ENCODE measurements at regions not wholly inside any gene's neighbourhood (a gene's known extent, or its start where the extent isn't known, plus 50 kb on each side); places are given as distances from the start of the nearest gene placed in this dataset.

DNA sequence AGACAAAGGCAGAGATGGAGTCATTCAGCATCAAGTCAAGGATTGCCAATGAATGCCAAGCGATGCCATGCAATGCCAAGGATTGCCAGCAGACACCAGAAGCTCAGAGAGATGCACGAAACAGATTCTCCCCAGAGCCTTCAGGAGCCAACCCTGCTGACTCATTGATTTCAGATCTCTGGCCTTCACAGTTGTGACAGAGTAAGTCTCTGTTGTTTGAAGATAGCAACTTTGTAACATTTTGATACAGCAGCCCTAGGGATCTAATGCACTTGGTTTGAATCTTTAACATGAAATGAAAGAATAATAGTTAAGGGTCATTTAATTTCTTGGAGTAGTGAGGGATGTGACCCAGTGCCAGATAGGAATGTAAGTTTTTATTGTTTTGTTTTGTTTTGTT lies 287.4 kb upstream of the RUNX1 start:
- Histone ChIP-seq H3K36me3 (ENCODE audit: control insufficient read depth in 1 of 2, insufficient read depth in 2 of 2, low read length in 2 of 2) (no peaks in the 10 kb centered on the region), H3K4me3 (ENCODE audit: low read depth in 1 of 2, low read length in 2 of 2) (no peak overlapping the region), H3K9me3 (ENCODE audit: control insufficient read depth in 1 of 2, low read length in 2 of 2) (no peaks in the 10 kb centered on the region), H3K27ac (ENCODE audit: low read length) (no peak overlapping the region), H3K27me3 (ENCODE audit: low read depth, low read length) (no peaks in the 10 kb centered on the region), H3K4me1 (ENCODE audit: control insufficient read depth in 1 of 2, insufficient read depth in 2 of 2, low read length in 2 of 2) (no peaks in the 10 kb centered on the region)

DNA sequence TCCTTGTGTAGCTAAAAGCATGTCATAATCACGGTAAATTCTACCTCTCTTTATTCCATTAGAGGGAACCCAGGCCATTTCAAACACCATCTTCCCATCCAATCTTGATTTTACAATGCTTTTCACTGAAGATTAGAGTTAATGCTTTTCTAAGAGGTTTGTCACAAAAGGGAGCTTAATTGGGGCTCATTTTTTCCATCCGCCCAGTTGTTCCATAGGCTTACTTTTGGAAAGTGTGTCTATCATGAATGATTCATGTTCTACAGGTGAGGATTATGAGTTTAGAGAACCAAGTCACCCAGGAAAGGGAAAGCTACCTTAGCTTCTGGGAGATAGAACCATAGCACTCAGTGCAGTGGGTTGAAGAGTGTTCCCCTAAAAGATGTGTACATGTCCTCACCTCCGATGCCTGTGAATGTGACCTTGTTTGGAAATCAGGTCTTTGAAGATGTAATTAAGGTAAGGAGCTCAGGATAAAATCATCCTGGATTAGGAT lies 286.9 kb upstream of the RUNX1 start:
- H3K4me1 ChIP-seq (ENCODE audit: control insufficient read depth in 1 of 2, insufficient read depth in 2 of 2, low read length in 2 of 2), result no peaks in the 10 kb centered on the region
- no peak overlapping the region for H3K27ac ChIP-seq (ENCODE audit: low read length)
- no peaks in the 10 kb centered on the region for H3K36me3 ChIP-seq (ENCODE audit: control insufficient read depth in 1 of 2, insufficient read depth in 2 of 2, low read length in 2 of 2)
- H3K27me3 ChIP-seq (ENCODE audit: low read depth, low read length), result no peaks in the 10 kb centered on the region
- H3K4me3 ChIP-seq (ENCODE audit: low read depth in 1 of 2, low read length in 2 of 2), result no peak overlapping the region
- no peaks in the 10 kb centered on the region for H3K9me3 ChIP-seq (ENCODE audit: control insufficient read depth in 1 of 2, low read length in 2 of 2)

DNA sequence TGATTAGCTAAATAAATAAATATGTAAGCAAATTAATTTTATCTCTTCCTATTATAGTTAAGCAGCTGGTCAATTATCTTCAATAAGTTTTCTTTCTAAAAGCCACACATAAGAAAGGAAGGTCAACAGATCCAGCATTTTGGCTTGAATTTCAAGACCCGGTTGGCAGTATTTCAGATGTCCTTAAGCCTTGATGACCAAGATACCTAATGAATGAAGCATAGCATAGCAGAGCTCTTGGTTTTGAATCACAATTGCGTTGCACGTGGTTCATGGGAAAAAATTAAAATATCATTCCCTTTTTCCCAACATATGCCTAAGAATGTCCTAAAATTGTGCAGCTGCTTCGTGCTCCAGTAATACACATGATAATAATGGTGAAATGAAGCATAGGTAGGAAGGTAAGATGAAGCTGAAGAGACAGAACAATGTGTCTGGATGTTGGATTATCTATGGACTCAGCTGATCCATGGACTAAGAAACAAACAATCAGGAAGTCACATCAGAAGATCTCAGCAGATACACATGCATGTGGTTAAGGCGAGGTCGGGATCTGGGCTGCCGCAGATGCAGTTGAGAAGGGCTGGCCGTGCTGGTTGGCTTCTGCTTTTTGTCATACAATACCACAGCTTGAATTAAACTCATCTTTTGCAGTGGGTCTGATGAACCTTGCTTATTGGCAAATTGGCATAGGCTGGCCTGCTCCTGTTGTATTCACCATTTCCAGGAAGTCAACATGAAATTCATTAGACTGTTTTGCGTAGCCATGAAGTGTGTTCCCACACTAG lies 284.9 kb upstream of the RUNX1 start:
- Histone ChIP-seq H3K4me1 (ENCODE audit: control insufficient read depth in 1 of 2, insufficient read depth in 2 of 2, low read length in 2 of 2) (no peaks in the 10 kb centered on the region), H3K9me3 (ENCODE audit: control insufficient read depth in 1 of 2, low read length in 2 of 2) (no peaks in the 10 kb centered on the region), H3K27ac (ENCODE audit: low read length) (no peak overlapping the region), H3K4me3 (ENCODE audit: low read depth in 1 of 2, low read length in 2 of 2) (no peak overlapping the region), H3K27me3 (ENCODE audit: low read depth, low read length) (no peaks in the 10 kb centered on the region), H3K36me3 (ENCODE audit: control insufficient read depth in 1 of 2, insufficient read depth in 2 of 2, low read length in 2 of 2) (no peaks in the 10 kb centered on the region)

DNA sequence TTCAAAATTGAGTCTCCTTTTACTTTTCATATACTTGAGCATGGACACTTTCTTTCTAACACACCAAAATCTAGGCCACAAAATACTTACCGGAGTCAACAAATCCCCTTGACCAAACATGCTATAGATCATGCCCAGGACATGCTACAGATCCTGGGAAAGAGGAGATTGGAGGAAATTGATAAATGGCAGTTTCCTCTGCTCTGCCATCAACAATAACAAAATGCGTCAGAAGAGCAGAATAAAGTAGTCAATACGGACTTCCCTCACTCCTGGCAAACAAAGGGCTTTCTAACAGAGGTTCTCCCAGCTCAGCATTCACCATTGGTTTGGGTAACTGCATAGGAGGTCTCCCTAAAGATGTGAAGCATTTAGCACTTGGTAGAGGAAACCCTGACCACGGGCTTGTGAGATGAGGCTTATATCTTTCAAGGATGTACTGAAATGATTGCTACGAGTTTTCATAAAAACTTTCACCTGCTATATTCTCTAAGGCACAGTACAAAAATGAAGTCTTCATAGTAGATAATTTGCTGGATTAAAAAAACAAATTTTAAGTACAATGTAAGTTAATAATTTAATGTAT lies 283.8 kb upstream of the RUNX1 start:
- H3K27ac ChIP-seq (ENCODE audit: low read length), result no peak overlapping the region
- H3K4me3 ChIP-seq (ENCODE audit: low read depth in 1 of 2, low read length in 2 of 2), result no peak overlapping the region
- no peaks in the 10 kb centered on the region for H3K36me3 ChIP-seq (ENCODE audit: control insufficient read depth in 1 of 2, insufficient read depth in 2 of 2, low read length in 2 of 2)
- H3K27me3 ChIP-seq (ENCODE audit: low read depth, low read length), result no peaks in the 10 kb centered on the region
- no peaks in the 10 kb centered on the region for H3K4me1 ChIP-seq (ENCODE audit: control insufficient read depth in 1 of 2, insufficient read depth in 2 of 2, low read length in 2 of 2)
- no peaks in the 10 kb centered on the region for H3K9me3 ChIP-seq (ENCODE audit: control insufficient read depth in 1 of 2, low read length in 2 of 2)

DNA sequence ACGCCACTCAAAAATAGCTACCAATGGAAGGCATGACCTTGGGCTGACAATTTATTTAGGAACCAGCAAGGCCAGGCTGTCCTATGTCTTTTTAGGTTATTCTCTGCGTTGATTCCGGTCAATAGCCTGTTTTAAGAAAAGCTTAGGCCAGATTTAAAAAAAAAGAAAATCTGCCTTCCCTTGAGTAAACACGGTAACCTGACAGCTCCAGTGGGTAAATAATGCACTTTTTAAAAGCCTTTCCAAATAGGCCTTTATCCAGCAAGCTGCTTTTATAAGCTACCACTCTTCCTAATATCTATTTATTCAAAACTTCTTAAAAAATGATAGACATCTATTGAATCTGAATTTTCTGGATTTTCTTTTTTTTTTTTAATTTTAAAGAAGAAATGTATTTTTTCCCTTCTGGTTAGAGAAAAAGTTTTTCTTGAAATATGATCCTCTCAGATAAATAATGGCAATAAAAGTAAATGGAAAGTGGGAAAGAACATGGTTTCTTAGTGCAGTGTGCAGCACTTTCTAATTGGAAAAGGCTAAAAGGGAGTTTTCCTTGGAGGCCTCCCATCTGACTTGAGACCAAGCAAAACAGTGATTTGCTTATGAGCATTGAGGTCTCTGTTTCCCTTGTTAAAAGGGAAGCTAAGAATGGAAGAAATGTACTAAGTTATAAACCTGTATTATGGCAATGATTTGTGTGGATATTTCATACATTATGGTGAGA lies 281.0 kb upstream of the RUNX1 start:
- no peaks in the 10 kb centered on the region for H3K36me3 ChIP-seq (ENCODE audit: control insufficient read depth in 1 of 2, insufficient read depth in 2 of 2, low read length in 2 of 2)
- no peaks in the 10 kb centered on the region for H3K4me1 ChIP-seq (ENCODE audit: control insufficient read depth in 1 of 2, insufficient read depth in 2 of 2, low read length in 2 of 2)
- H3K27me3 ChIP-seq (ENCODE audit: low read depth, low read length), result no peaks in the 10 kb centered on the region
- no peak overlapping the region for H3K4me3 ChIP-seq (ENCODE audit: low read depth in 1 of 2, low read length in 2 of 2)
- H3K27ac ChIP-seq (ENCODE audit: low read length), result no peak overlapping the region
- H3K9me3 ChIP-seq (ENCODE audit: control insufficient read depth in 1 of 2, low read length in 2 of 2), result no peaks in the 10 kb centered on the region

DNA sequence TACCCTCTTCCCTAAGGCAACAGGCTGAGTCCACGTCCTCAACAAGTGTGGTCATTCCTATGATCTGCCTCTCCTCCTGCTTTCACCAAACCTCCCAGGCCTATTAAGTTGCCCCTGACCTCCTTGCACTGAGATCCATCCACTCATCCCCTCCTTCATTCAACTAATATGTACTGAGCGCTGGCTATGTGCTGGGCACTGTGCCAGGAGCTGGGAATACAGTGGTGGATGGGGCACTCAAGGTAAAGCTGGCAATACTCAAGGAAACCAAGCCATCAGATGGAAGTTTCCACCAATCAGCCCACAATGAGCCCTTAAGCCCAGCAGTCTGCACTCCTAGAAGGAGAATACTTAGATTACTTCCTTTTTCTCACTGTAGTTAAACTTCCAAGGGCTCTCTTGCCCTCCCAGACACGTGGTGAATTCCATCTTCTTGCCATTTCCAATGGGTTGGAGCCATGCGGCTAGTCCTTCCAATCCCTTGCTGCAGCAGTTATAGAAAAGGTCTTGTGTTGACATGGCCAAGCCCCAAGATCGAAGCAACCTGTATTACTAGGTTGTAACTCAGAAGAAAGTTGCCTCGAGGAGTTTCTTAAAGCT lies 279.9 kb upstream of the RUNX1 start:
- peaks cover 0 to under 1% of the 10 kb centered on the region in 2 donors for H3K4me1 ChIP-seq (ENCODE audit: control insufficient read depth in 1 of 2, insufficient read depth in 2 of 2, low read length in 2 of 2)
- no peak overlapping the region for H3K27ac ChIP-seq (ENCODE audit: low read length)
- no peak overlapping the region for H3K4me3 ChIP-seq (ENCODE audit: low read depth in 1 of 2, low read length in 2 of 2)
- H3K36me3 ChIP-seq (ENCODE audit: control insufficient read depth in 1 of 2, insufficient read depth in 2 of 2, low read length in 2 of 2), result no peaks in the 10 kb centered on the region
- H3K9me3 ChIP-seq (ENCODE audit: control insufficient read depth in 1 of 2, low read length in 2 of 2), result no peaks in the 10 kb centered on the region
- no peaks in the 10 kb centered on the region for H3K27me3 ChIP-seq (ENCODE audit: low read depth, low read length)

DNA sequence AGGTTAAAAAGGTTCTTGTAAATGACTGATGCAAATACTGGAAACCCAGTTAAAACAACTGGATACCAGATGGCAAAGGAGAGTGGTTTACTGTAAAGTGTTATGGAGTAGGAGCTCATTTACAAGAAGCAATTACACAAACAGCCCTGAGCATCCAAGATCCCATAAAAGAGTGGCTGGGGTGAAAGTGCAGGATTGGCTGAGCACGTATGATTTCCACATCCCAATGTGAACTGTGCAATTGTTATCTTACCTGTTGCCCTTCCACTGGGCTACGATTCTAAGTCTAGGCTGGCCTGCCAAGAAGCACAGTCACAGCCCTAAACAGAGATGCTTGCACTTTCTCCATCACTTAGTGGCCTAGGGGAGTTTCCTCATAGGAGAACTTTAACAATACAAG lies 277.6 kb upstream of the RUNX1 start:
- no peaks in the 10 kb centered on the region for H3K9me3 ChIP-seq (ENCODE audit: control insufficient read depth in 1 of 2, low read length in 2 of 2)
- H3K27me3 ChIP-seq (ENCODE audit: low read depth, low read length), result no peaks in the 10 kb centered on the region
- H3K36me3 ChIP-seq (ENCODE audit: control insufficient read depth in 1 of 2, insufficient read depth in 2 of 2, low read length in 2 of 2), result no peaks in the 10 kb centered on the region
- peaks cover 0 to 6% of the 10 kb centered on the region in 2 donors for H3K4me1 ChIP-seq (ENCODE audit: control insufficient read depth in 1 of 2, insufficient read depth in 2 of 2, low read length in 2 of 2)
- no peak overlapping the region for H3K4me3 ChIP-seq (ENCODE audit: low read depth in 1 of 2, low read length in 2 of 2)
- no peak overlapping the region for H3K27ac ChIP-seq (ENCODE audit: low read length)

DNA sequence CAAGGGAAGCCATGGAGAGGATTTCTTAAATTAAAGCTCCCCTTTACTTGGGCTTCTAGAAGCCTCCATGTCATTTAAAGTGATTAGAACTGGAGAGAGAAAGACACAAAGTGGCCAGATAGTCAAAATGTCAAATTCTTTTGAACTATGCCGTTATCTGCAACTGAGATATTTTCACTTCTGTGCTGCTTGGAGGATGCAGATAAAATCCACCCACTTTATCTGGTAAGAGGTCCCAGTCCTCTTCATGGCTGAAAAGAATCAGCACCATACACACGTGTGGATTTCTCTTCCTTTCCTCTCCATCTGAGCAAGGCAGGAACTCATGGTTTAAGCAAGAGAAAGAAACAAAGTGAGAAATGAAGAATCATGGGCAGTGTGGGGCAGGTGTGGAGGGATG lies 276.9 kb upstream of the RUNX1 start:
- no peaks in the 10 kb centered on the region for H3K27me3 ChIP-seq (ENCODE audit: low read depth, low read length)
- H3K36me3 ChIP-seq (ENCODE audit: control insufficient read depth in 1 of 2, insufficient read depth in 2 of 2, low read length in 2 of 2), result no peaks in the 10 kb centered on the region
- no peak overlapping the region for H3K4me3 ChIP-seq (ENCODE audit: low read depth in 1 of 2, low read length in 2 of 2)
- no peaks in the 10 kb centered on the region for H3K9me3 ChIP-seq (ENCODE audit: control insufficient read depth in 1 of 2, low read length in 2 of 2)
- peaks cover 0 to 6% of the 10 kb centered on the region in 2 donors for H3K4me1 ChIP-seq (ENCODE audit: control insufficient read depth in 1 of 2, insufficient read depth in 2 of 2, low read length in 2 of 2)
- H3K27ac ChIP-seq (ENCODE audit: low read length), result peak overlapping the region; percentile 91

DNA sequence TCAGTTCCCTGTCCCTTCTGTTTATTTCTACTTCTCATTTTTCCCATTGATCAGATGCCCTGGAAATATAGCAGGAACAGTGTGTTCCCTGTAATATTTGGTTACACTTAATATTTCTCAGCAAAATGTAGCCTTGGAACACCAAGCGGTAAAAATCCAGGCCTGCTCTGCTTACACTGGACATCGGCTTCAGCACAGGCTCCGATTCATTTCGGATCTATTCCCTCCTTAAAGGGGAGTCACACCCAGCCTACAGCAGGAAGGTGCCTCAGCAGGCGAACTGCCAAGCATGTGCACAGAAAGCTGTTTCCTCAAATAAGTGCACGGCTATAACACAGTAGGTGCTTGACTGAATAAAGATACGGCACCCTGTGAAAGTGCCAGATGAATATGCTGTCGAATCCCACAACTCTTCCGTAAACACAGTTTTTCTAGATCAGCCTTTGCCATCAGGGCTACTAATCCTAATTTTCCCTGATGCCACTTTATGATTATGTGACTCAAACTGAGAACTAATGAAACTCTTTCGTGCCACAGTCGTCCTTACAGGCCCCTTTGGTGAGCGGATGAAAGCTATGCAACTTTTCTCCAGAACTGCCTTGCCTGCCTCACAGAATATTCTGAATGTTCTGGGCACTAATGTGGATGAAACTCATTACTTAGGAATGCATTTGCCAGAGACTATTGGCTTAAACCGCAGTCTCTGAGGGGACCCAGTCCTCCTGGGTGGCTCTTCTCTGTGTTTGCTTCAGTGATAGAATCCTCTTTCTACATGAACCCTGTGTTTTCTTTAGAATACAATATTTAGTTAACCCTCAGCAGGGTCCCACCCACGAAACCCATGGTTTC lies 275.5 kb upstream of the RUNX1 start:
- H3K27ac ChIP-seq (ENCODE audit: low read length), result peak overlapping the region; percentile 91
- peak overlapping the region in 1 of 2 donors; percentile 21 for H3K4me3 ChIP-seq (ENCODE audit: low read depth in 1 of 2, low read length in 2 of 2)
- H3K27me3 ChIP-seq (ENCODE audit: low read depth, low read length), result no peaks in the 10 kb centered on the region

DNA sequence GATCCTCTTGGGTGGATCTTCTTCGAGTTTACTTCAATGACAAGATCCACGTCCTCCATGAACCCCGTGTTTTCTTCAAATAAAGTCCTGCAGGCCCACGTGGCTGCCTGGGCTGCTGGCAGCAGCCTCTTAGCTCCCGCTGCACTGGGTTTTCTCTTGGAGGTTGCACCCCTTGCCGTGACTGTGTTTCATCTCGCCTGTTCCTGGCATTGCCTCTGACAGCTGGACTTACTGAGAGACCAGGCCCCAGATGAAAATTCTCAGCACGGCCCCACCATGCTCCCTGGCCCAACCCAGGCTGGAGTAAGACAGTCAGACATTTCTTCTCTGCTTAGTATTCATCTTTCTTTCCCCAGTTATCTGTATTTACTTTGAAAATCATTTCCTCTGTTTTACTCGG lies 274.8 kb upstream of the RUNX1 start:
- peak overlapping the region in 1 of 2 donors; percentile 21 for H3K4me3 ChIP-seq (ENCODE audit: low read depth in 1 of 2, low read length in 2 of 2)
- peaks cover 0 to 6% of the 10 kb centered on the region in 2 donors for H3K4me1 ChIP-seq (ENCODE audit: control insufficient read depth in 1 of 2, insufficient read depth in 2 of 2, low read length in 2 of 2)
- H3K27ac ChIP-seq (ENCODE audit: low read length), result peak overlapping the region; percentile 91
- H3K9me3 ChIP-seq (ENCODE audit: control insufficient read depth in 1 of 2, low read length in 2 of 2), result no peaks in the 10 kb centered on the region
- H3K27me3 ChIP-seq (ENCODE audit: low read depth, low read length), result no peaks in the 10 kb centered on the region
- H3K36me3 ChIP-seq (ENCODE audit: control insufficient read depth in 1 of 2, insufficient read depth in 2 of 2, low read length in 2 of 2), result no peaks in the 10 kb centered on the region

More for the DNA sequence above, 275.5 kb upstream of the RUNX1 start:
- no peaks in the 10 kb centered on the region for H3K9me3 ChIP-seq (ENCODE audit: control insufficient read depth in 1 of 2, low read length in 2 of 2)
- no peaks in the 10 kb centered on the region for H3K36me3 ChIP-seq (ENCODE audit: control insufficient read depth in 1 of 2, insufficient read depth in 2 of 2, low read length in 2 of 2)
- peaks cover 0 to 6% of the 10 kb centered on the region in 2 donors for H3K4me1 ChIP-seq (ENCODE audit: control insufficient read depth in 1 of 2, insufficient read depth in 2 of 2, low read length in 2 of 2)
